ENCODE measurements at regions not wholly inside any gene's neighbourhood (a gene's known extent, or its start where the extent isn't known, plus 50 kb on each side); places are given as distances from the start of the nearest gene placed in this dataset.

DNA sequence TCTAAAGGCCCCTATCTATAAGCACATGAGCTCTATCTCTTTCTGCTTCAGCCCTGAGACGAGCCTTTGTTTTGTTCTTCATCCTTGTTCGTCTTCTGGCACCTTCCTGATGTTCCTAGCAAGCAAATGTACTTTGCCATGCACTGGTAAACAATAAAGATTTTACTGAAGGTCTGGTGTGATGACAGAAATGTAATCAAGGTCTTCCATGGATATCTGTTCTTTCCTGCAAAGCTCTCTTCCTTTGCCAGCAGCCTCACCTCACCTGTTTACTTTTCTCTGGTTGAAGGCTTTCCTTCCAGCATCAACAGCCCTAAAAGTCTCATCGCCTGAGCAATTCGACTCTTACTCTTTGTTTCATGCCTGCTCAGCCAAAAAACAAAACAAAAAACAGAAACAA, 330.3 kb downstream of the PCNX1 start:
- Histone ChIP-seq H4K91ac (ENCODE audit: low read length) (no peak overlapping the region), H3K23ac (ENCODE audit: low read length in 2 of 2) (no peak overlapping the region), H3K4ac (ENCODE audit: low read depth in 1 of 2, low read length in 2 of 2) (no peak overlapping the region), H3K9me3 (ENCODE audit: control insufficient read depth, low read length) (no peaks in the 10 kb centered on the region), H3K18ac (ENCODE audit: low read depth in 1 of 2, low read length in 2 of 2) (no peak overlapping the region), H2BK12ac (ENCODE audit: low read length in 2 of 2) (no peak overlapping the region), H3K79me1 (replicated peaks; ENCODE audit: low read length, poor library complexity, severe bottlenecking) (no peaks in the 10 kb centered on the region), H2BK15ac (ENCODE audit: low read depth, poor library complexity, severe bottlenecking) (no peak overlapping the region), H2AFZ (ENCODE audit: low read depth, low read length) (no peak overlapping the region), H3K9ac (ENCODE audit: low read length) (no peak overlapping the region), H4K8ac (ENCODE audit: low read length) (no peak overlapping the region), H2BK5ac (ENCODE audit: low read depth, low read length, poor library complexity, severe bottlenecking) (no peak overlapping the region), H3K27ac (ENCODE audit: low read length, poor library complexity, severe bottlenecking) (no peak overlapping the region), H3K4me2 (ENCODE audit: low read length, poor library complexity, severe bottlenecking) (no peak overlapping the region), H3K4me1 (ENCODE audit: control insufficient read depth, insufficient read depth, low read depth, low read length) (no peaks in the 10 kb centered on the region), H2BK120ac (ENCODE audit: low read depth, low read length) (no peak overlapping the region), H3K36me3 (ENCODE audit: control insufficient read depth in 1 of 2, insufficient read depth in 2 of 2, low read depth in 1 of 2, low read length in 2 of 2) (no peaks in the 10 kb centered on the region), H3K14ac (ENCODE audit: low read length in 2 of 2) (no peak overlapping the region), H2AK5ac (ENCODE audit: low read length, severe bottlenecking) (no peak overlapping the region), H3K27me3 (ENCODE audit: control insufficient read depth in 1 of 2, insufficient read depth in 1 of 2, low read length in 2 of 2) (peaks cover 0 to 9% of the 10 kb centered on the region in 2 experiments), H3K4me3 (ENCODE audit: insufficient read depth in 1 of 2, low read depth in 1 of 2, low read length in 2 of 2) (no peak overlapping the region)
- 88% methylated on average over 3 of the region's 4 CpGs for WGBS
- DNase-seq: no peak

DNA sequence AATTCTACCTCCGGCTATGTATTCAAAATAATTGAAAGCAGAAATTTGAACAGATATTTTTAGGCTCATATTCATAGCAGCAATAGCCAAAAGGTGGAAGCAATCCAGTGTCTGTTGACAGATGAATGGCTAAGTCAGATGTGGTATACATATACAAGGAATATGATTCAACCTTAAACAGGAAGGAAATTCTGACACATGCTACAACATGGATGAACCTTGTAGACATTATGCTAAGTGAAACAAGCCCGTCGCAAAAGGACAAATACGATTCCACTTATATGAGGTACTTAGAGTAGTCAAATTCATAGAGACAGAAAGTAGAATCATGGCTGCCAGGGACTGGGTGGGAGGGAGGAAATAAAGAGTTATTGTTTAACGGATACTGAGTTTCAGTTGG, 331.6 kb downstream of the PCNX1 start:
- Histone ChIP-seq H3K4ac (ENCODE audit: low read depth in 1 of 2, low read length in 2 of 2) (no peak overlapping the region), H3K9ac (ENCODE audit: low read length) (no peak overlapping the region), H3K36me3 (ENCODE audit: control insufficient read depth in 1 of 2, insufficient read depth in 2 of 2, low read depth in 1 of 2, low read length in 2 of 2) (no peaks in the 10 kb centered on the region), H3K4me3 (ENCODE audit: insufficient read depth in 1 of 2, low read depth in 1 of 2, low read length in 2 of 2) (no peak overlapping the region), H2BK120ac (ENCODE audit: low read depth, low read length) (no peak overlapping the region), H3K18ac (ENCODE audit: low read depth in 1 of 2, low read length in 2 of 2) (no peak overlapping the region), H3K27me3 (ENCODE audit: control insufficient read depth in 1 of 2, insufficient read depth in 1 of 2, low read length in 2 of 2) (peaks cover 0 to 9% of the 10 kb centered on the region in 2 experiments), H3K4me1 (ENCODE audit: control insufficient read depth, insufficient read depth, low read depth, low read length) (no peaks in the 10 kb centered on the region), H2BK5ac (ENCODE audit: low read depth, low read length, poor library complexity, severe bottlenecking) (no peak overlapping the region), H2BK12ac (ENCODE audit: low read length in 2 of 2) (no peak overlapping the region), H2AK5ac (ENCODE audit: low read length, severe bottlenecking) (no peak overlapping the region), H4K91ac (ENCODE audit: low read length) (no peak overlapping the region), H3K9me3 (ENCODE audit: control insufficient read depth, low read length) (no peaks in the 10 kb centered on the region), H3K27ac (ENCODE audit: low read length, poor library complexity, severe bottlenecking) (no peak overlapping the region), H3K14ac (ENCODE audit: low read length in 2 of 2) (no peak overlapping the region), H2AFZ (ENCODE audit: low read depth, low read length) (no peak overlapping the region), H3K79me1 (replicated peaks; ENCODE audit: low read length, poor library complexity, severe bottlenecking) (no peaks in the 10 kb centered on the region), H3K4me2 (ENCODE audit: low read length, poor library complexity, severe bottlenecking) (no peak overlapping the region), H2BK15ac (ENCODE audit: low read depth, poor library complexity, severe bottlenecking) (no peak overlapping the region), H3K23ac (ENCODE audit: low read length in 2 of 2) (no peak overlapping the region), H4K8ac (ENCODE audit: low read length) (no peak overlapping the region)
- WGBS: 93% methylated on average over 4 of the region's 5 CpGs
- no peak for DNase-seq

DNA sequence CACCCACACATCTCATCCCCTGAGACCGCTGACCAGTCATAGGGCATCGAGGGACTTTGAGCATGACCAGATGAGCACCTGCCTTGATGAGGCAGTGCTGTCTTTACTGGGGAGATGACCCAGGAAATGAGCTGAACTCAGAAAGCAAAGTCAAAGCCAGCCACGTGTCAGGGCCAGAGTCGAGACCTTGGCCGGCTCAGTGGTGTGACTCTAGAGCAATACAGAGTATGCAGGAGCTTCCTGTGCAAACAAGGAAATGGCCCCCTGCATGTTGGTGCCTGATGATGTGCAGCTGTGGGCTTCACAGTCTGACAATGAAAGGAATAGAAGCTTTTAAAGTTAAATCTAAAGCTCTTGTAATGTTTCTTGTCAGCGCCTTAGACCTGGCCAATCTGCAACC, 332.9 kb downstream of the PCNX1 start:
- H3K9me3 ChIP-seq (ENCODE audit: control insufficient read depth, low read length): no peaks in the 10 kb centered on the region
- no peak overlapping the region for H2AFZ ChIP-seq (ENCODE audit: low read depth, low read length)
- WGBS: 87% methylated on average over 6 of the region's 6 CpGs
- no peak for DNase-seq
- H2AK5ac ChIP-seq (ENCODE audit: low read length, severe bottlenecking): no peak overlapping the region
- no peak overlapping the region for H3K4ac ChIP-seq (ENCODE audit: low read depth in 1 of 2, low read length in 2 of 2)
- no peak overlapping the region for H3K9ac ChIP-seq (ENCODE audit: low read length)
- no peaks in the 10 kb centered on the region for H3K36me3 ChIP-seq (ENCODE audit: control insufficient read depth in 1 of 2, insufficient read depth in 2 of 2, low read depth in 1 of 2, low read length in 2 of 2)
- no peak overlapping the region for H3K23ac ChIP-seq (ENCODE audit: low read length in 2 of 2)
- H3K4me2 ChIP-seq (ENCODE audit: low read length, poor library complexity, severe bottlenecking): no peak overlapping the region
- no peak overlapping the region for H2BK120ac ChIP-seq (ENCODE audit: low read depth, low read length)
- no peak overlapping the region for H3K27ac ChIP-seq (ENCODE audit: low read length, poor library complexity, severe bottlenecking)
- H3K27me3 ChIP-seq (ENCODE audit: control insufficient read depth in 1 of 2, insufficient read depth in 1 of 2, low read length in 2 of 2): peaks cover 0 to 9% of the 10 kb centered on the region in 2 experiments
- H3K18ac ChIP-seq (ENCODE audit: low read depth in 1 of 2, low read length in 2 of 2): no peak overlapping the region
- no peaks in the 10 kb centered on the region for H3K79me1 ChIP-seq (replicated peaks; ENCODE audit: low read length, poor library complexity, severe bottlenecking)
- H2BK12ac ChIP-seq (ENCODE audit: low read length in 2 of 2): no peak overlapping the region
- no peak overlapping the region for H2BK5ac ChIP-seq (ENCODE audit: low read depth, low read length, poor library complexity, severe bottlenecking)
- peak overlapping the region in 1 of 2 experiments; percentile 35 for H3K14ac ChIP-seq (ENCODE audit: low read length in 2 of 2)
- no peak overlapping the region for H3K4me3 ChIP-seq (ENCODE audit: insufficient read depth in 1 of 2, low read depth in 1 of 2, low read length in 2 of 2)
- no peak overlapping the region for H4K91ac ChIP-seq (ENCODE audit: low read length)
- no peaks in the 10 kb centered on the region for H3K4me1 ChIP-seq (ENCODE audit: control insufficient read depth, insufficient read depth, low read depth, low read length)
- no peak overlapping the region for H4K8ac ChIP-seq (ENCODE audit: low read length)
- H2BK15ac ChIP-seq (ENCODE audit: low read depth, poor library complexity, severe bottlenecking): no peak overlapping the region

DNA sequence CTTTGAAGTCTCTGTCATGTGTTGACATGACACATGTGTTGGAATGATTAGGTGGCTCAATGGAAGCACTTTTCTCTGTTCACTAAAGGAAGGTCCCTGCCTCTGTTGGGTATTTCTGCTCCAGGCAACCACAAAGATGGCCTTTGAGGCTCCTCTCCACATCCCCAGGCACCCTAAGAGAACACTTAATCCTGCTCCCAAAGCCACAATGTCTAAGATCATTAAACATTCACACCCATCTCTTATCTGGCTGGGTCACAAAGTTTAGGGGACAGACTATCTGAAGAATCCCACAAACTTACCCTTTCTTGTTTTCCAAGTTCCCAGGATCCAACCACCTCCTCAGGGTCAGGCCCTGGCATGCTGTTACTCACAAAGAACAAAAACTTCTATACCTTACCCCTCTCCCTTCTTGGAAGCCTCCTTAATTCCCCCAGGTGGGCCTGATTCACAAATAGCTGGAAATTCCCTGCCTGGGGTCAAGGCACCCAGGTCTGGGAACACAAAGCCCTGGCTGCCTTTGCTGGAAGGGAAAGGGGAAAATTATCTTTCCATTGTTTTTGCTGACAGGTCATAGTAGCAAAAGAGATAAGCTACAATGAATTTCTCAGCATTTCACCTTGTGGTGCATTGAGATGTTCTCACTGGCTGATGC, 333.7 kb downstream of the PCNX1 start:
- Histone ChIP-seq H2BK15ac (ENCODE audit: low read depth, poor library complexity, severe bottlenecking) (no peak overlapping the region), H2AK5ac (ENCODE audit: low read length, severe bottlenecking) (no peak overlapping the region), H3K36me3 (ENCODE audit: control insufficient read depth in 1 of 2, insufficient read depth in 2 of 2, low read depth in 1 of 2, low read length in 2 of 2) (no peaks in the 10 kb centered on the region), H3K79me1 (replicated peaks; ENCODE audit: low read length, poor library complexity, severe bottlenecking) (no peaks in the 10 kb centered on the region), H3K23ac (ENCODE audit: low read length in 2 of 2) (no peak overlapping the region), H4K91ac (ENCODE audit: low read length) (no peak overlapping the region), H3K27me3 (ENCODE audit: control insufficient read depth in 1 of 2, insufficient read depth in 1 of 2, low read length in 2 of 2) (peaks cover 0 to 9% of the 10 kb centered on the region in 2 experiments), H3K27ac (ENCODE audit: low read length, poor library complexity, severe bottlenecking) (no peak overlapping the region), H3K4me3 (ENCODE audit: insufficient read depth in 1 of 2, low read depth in 1 of 2, low read length in 2 of 2) (no peak overlapping the region), H2AFZ (ENCODE audit: low read depth, low read length) (no peak overlapping the region), H3K14ac (ENCODE audit: low read length in 2 of 2) (no peak overlapping the region), H3K4ac (ENCODE audit: low read depth in 1 of 2, low read length in 2 of 2) (no peak overlapping the region), H2BK12ac (ENCODE audit: low read length in 2 of 2) (no peak overlapping the region), H3K4me2 (ENCODE audit: low read length, poor library complexity, severe bottlenecking) (no peak overlapping the region), H3K18ac (ENCODE audit: low read depth in 1 of 2, low read length in 2 of 2) (no peak overlapping the region), H2BK5ac (ENCODE audit: low read depth, low read length, poor library complexity, severe bottlenecking) (no peak overlapping the region), H3K9me3 (ENCODE audit: control insufficient read depth, low read length) (no peaks in the 10 kb centered on the region), H4K8ac (ENCODE audit: low read length) (no peak overlapping the region), H3K9ac (ENCODE audit: low read length) (no peak overlapping the region), H2BK120ac (ENCODE audit: low read depth, low read length) (no peak overlapping the region), H3K4me1 (ENCODE audit: control insufficient read depth, insufficient read depth, low read depth, low read length) (no peaks in the 10 kb centered on the region)
- no peak for DNase-seq

Measured in mesenchymal stem cell (in vitro differentiated cells and primary cell).